ENCODE measurements at regions not wholly inside any gene's neighbourhood (a gene's known extent, or its start where the extent isn't known, plus 50 kb on each side); places are given as distances from the start of the nearest gene placed in this dataset.

DNA sequence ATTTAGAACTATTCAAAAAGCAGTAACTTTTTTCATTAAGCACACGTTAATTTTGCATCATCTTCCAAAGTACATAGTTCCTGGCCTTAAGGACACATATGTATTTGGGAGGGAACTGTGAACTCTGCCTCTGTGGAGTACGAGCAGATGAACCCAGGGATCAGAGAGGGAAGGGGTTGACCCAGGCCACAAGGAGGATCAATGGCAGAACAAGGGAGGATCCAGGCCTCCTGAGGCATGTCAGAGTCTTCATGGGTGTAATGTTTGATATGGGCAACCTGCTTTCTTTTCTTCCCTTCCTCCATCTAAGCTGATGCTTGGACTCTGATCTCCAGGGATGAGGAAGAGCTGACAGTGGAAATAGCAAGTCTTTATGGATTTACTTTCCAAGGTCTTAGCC lies 164.0 kb downstream of the SH2D4B start:
- TF ChIP-seq POLR2A (IDR thresholded peaks at IDR 0.05; ENCODE audit: low read depth, low read length) = no peak
- no peak for TF ChIP-seq PAX5 (IDR thresholded peaks at IDR 0.05; ENCODE audit: insufficient read depth, low read length, severe bottlenecking)

All from GM12891 (cell line).